Osteocyte (in vitro differentiated cells): ENCODE measurements at regions not wholly inside any gene's neighbourhood (a gene's known extent, or its start where the extent isn't known, plus 50 kb on each side); places are given as distances from the start of the nearest gene placed in this dataset.

Experiments used
- DNase-seq: peaks from one replicate; pipeline ENCODE4 v3.0.0; 2021; ENCODE audit warnings: mixed read lengths; ENCODE audit not compliant: unreplicated experiment; ENCODE audit errors: extremely low spot score
- H3K27ac Mint-ChIP-seq: one replicate; pipeline ENCODE4 v1.8.0; 2021; ENCODE audit warnings: mild to moderate bottlenecking, mixed read lengths; ENCODE audit not compliant: unreplicated experiment
- H3K27me3 Mint-ChIP-seq: one replicate; pipeline ENCODE4 v1.8.0; 2021; ENCODE audit warnings: mixed read lengths; ENCODE audit not compliant: unreplicated experiment
- H3K36me3 Mint-ChIP-seq: one replicate; pipeline ENCODE4 v1.8.0; 2021; ENCODE audit warnings: mixed read lengths; ENCODE audit not compliant: unreplicated experiment
- H3K4me1 Mint-ChIP-seq: one replicate; pipeline ENCODE4 v1.8.0; 2021; ENCODE audit warnings: mixed read lengths; ENCODE audit not compliant: unreplicated experiment
- H3K4me3 Mint-ChIP-seq: one replicate; pipeline ENCODE4 v1.8.0; 2021; ENCODE audit warnings: mild to moderate bottlenecking, moderate library complexity, mixed read lengths; ENCODE audit not compliant: unreplicated experiment
- H3K9me3 Mint-ChIP-seq: one replicate; pipeline ENCODE4 v1.8.0; 2021; ENCODE audit warnings: mixed read lengths; ENCODE audit not compliant: unreplicated experiment
- CTCF ChIP-seq: fragments of 200-600 bp; sonication (generic); IDR thresholded peaks from 2 replicates; pipeline ENCODE4 v1.5.0; 2021; ENCODE audit warnings: antibody characterized with exemption, mild to moderate bottlenecking, moderate library complexity

GRCh38 chr18:51807336-51807735 lies 532.7 kb upstream of the DCC start:
- no peaks in the 10 kb centered on the region for H3K36me3 Mint-ChIP-seq
- H3K27me3 Mint-ChIP-seq: no peaks in the 10 kb centered on the region
- H3K9me3 Mint-ChIP-seq: peaks cover 9% of the 10 kb centered on the region
- no peak for DNase-seq
- H3K27ac Mint-ChIP-seq: no peak overlapping the region
- no peak overlapping the region for H3K4me3 Mint-ChIP-seq
- H3K4me1 Mint-ChIP-seq: no peaks in the 10 kb centered on the region
- TF ChIP-seq CTCF: no peak

- Mint-ChIP-seq H3K9me3 (peaks cover 13% of the 10 kb centered on the region), H3K36me3 (no peaks in the 10 kb centered on the region), H3K27me3 (no peaks in the 10 kb centered on the region), H3K4me3 (no peak overlapping the region), H3K27ac (no peak overlapping the region), H3K4me1 (no peaks in the 10 kb centered on the region)
- DNase-seq: no peak
- no peak for TF ChIP-seq CTCF
Measured at GRCh38 chr18:51811883-51812282, 528.1 kb upstream of the DCC start.

- no peak for DNase-seq
- Mint-ChIP-seq H3K36me3 (no peaks in the 10 kb centered on the region), H3K27ac (no peak overlapping the region), H3K4me1 (no peaks in the 10 kb centered on the region), H3K4me3 (no peak overlapping the region), H3K9me3 (peaks cover 8% of the 10 kb centered on the region), H3K27me3 (no peaks in the 10 kb centered on the region)
- TF ChIP-seq CTCF: no peak
Measured at GRCh38 chr18:51813740-51814139, 526.3 kb upstream of the DCC start.

GRCh38 chr18:51821610-51822009 lies 518.4 kb upstream of the DCC start:
- no peak for DNase-seq
- Mint-ChIP-seq H3K27ac (no peak overlapping the region), H3K27me3 (no peaks in the 10 kb centered on the region), H3K9me3 (peaks cover 11% of the 10 kb centered on the region), H3K4me1 (no peaks in the 10 kb centered on the region), H3K4me3 (no peak overlapping the region), H3K36me3 (no peaks in the 10 kb centered on the region)
- TF ChIP-seq CTCF: no peak

- Mint-ChIP-seq H3K27ac (no peak overlapping the region), H3K27me3 (no peaks in the 10 kb centered on the region), H3K9me3 (peaks cover 27% of the 10 kb centered on the region), H3K36me3 (no peaks in the 10 kb centered on the region), H3K4me3 (no peak overlapping the region), H3K4me1 (no peaks in the 10 kb centered on the region)
- no peak for TF ChIP-seq CTCF
- no peak for DNase-seq
Measured at GRCh38 chr18:51824746-51825145, 515.3 kb upstream of the DCC start.
